BJ (cell line): ENCODE measurements at regions not wholly inside any gene's neighbourhood (a gene's known extent, or its start where the extent isn't known, plus 50 kb on each side); places are given as distances from the start of the nearest gene placed in this dataset.

Experiments
- CTCF ChIA-PET: fragments of 350-600 bp; formaldehyde crosslinking; extraction: SDS; loops from one replicate; lab custom pipeline; 2021; ENCODE audit warnings: antibody characterized with exemption, inconsistent platforms; lab: Yijun Ruan, JAX
- POLR2A ChIA-PET: fragments of 300-600 bp; sonication (Branson Sonifier 250); formaldehyde crosslinking; extraction: SDS; loops from one replicate; lab custom pipeline; 2021; ENCODE audit warnings: antibody characterized with exemption; lab: Charles Lee
- DNase-seq: peaks from one replicate; pipeline ENCODE4 v3.0.0-alpha.2; 2011; ENCODE audit warnings: low read depth
- H3K27me3 ChIP-seq: 2 replicates; pipeline ENCODE4 v1.6.0; 2011; ENCODE audit warnings: low read length; ENCODE audit not compliant: control insufficient read depth, insufficient read depth
- H3K36me3 ChIP-seq: 2 replicates; pipeline ENCODE4 v1.5.1; 2011; ENCODE audit warnings: low read length; ENCODE audit not compliant: control insufficient read depth, insufficient read depth
- H3K4me3 ChIP-seq: 2 replicates; pipeline ENCODE4 v1.5.1; 2011; ENCODE audit warnings: low read depth, mild to moderate bottlenecking, control low read depth, low read length
- TF ChIP-seq, protein P1 (sequence below): IDR thresholded peaks from 2 replicates; pipeline ENCODE4 v1.5.1; 2011; ENCODE audit warnings: low read depth, mild to moderate bottlenecking, control low read depth, inconsistent platforms, low read length, moderate library complexity; ENCODE audit not compliant: insufficient read depth

DNA sequence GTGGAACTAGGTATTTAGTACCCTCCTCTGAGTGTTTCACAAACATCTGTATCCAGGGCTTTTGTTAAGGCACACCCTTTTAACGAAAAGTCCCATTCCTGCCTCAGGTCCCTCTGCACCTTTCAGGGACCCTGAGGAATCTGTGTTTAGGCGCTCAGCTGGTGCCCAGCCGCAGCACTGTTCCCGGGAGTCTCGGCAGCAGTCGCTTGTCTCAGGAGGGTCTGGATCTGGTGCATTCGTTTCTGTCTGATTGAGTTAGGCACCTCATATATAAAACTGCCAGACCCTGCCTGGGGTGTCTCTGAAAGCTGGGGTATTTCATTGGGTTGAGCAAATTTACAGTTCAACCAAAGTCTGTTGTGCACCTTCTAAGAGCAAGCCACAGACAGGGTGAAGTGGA is 162.8 kb upstream of the TOPAZ1 start:
- Histone ChIP-seq H3K36me3 (no peaks in the 10 kb centered on the region), H3K4me3 (no peak overlapping the region), H3K27me3 (no peaks in the 10 kb centered on the region)
- ChIA-PET CTCF (interaction anchor here (1.3 kb wide), 1 partner anchor 310 kb away, joined by 3 read pairs; no protein-coding TSS in a partner anchor), POLR2A (no interaction called here)
- no peak for DNase-seq
- TF ChIP-seq, protein P1, sequence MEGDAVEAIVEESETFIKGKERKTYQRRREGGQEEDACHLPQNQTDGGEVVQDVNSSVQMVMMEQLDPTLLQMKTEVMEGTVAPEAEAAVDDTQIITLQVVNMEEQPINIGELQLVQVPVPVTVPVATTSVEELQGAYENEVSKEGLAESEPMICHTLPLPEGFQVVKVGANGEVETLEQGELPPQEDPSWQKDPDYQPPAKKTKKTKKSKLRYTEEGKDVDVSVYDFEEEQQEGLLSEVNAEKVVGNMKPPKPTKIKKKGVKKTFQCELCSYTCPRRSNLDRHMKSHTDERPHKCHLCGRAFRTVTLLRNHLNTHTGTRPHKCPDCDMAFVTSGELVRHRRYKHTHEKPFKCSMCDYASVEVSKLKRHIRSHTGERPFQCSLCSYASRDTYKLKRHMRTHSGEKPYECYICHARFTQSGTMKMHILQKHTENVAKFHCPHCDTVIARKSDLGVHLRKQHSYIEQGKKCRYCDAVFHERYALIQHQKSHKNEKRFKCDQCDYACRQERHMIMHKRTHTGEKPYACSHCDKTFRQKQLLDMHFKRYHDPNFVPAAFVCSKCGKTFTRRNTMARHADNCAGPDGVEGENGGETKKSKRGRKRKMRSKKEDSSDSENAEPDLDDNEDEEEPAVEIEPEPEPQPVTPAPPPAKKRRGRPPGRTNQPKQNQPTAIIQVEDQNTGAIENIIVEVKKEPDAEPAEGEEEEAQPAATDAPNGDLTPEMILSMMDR = no peak

DNA sequence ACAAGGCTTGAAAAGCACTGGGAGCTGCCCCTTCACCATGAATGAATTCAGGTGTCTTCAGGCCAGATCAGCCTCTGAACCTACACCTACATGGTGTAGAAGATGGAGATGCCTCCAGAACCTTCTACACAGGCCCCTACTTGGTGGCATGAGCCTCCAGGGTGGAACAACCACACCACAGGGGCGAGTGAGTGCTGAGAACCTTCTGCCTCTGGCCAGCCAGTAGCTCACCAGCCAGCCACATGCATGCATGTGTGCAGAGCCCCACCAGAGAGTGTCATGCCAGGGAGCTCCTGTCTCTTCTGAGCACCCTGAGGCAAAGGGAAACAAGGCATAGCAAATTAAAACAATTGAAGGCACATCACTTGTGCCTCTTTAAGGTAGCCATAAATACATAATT is 161.8 kb upstream of the TOPAZ1 start:
- ChIA-PET CTCF (interaction anchor here (0.7 to 0.9 kb wide), 2 partner anchors 13 to 28 kb away, joined by 3 read pairs; no protein-coding TSS in a partner anchor), POLR2A (no interaction called here)
- Histone ChIP-seq H3K36me3 (no peaks in the 10 kb centered on the region), H3K4me3 (no peak overlapping the region), H3K27me3 (no peaks in the 10 kb centered on the region)
- TF ChIP-seq, protein P1 = no peak
- DNase-seq = no peak

DNA sequence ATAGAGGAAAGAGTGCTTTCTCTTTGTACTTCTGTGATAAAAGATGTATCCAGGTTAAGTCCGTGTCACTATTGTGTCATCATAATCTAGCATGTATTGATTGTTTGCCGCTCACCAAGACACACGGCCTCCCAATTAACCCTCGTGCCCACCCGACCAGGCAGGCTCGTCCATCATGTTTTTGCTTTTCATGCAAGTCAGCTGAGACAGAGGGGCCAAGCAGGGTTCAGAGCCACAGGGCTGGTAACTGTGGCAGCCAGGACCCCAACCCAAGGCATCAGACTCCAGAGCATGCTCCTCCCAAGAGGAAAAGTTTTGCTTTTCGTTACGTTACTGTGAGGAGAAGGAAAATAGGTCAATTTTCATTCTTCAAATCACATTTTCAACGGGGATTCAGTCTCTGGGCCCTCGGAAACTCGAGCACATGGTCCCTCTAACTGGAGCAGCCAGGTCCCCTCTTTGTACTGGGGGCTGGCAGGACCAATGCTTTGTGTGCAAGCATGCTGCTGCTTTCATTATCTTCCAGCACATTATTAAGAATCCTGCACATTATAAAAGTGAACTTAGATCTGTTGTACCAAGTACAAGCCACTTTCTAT is 161.1 kb upstream of the TOPAZ1 start:
- H3K27me3 ChIP-seq = no peaks in the 10 kb centered on the region
- POLR2A ChIA-PET = no interaction called here
- CTCF ChIA-PET = interaction anchor here (0.9 kb wide), 1 partner anchor 14 kb away, joined by 3 read pairs; no protein-coding TSS in a partner anchor
- TF ChIP-seq, protein P1 = no peak
- H3K4me3 ChIP-seq = no peak overlapping the region
- DNase-seq = no peak
- H3K36me3 ChIP-seq = no peaks in the 10 kb centered on the region

DNA sequence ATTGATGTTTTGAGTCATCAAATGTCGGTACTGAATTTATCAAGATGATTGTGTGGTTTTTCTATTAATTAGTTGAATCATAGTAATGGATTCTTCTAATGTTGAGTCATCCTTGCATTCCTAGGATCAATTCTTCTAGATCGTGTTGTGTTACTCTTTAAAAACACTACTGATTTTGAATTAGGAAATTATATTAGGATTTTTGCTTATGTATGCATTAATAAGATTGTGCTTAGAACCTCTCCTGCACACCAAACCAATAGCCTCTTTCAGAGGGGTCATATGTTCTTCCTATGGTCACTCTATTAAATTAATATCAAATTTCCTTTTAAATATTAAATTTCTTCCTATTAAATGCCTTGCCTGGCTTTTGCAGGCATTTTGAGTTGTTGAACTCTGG is 151.7 kb upstream of the TOPAZ1 start:
- no peak for DNase-seq
- Histone ChIP-seq H3K4me3 (no peak overlapping the region), H3K36me3 (no peaks in the 10 kb centered on the region), H3K27me3 (no peaks in the 10 kb centered on the region)
- POLR2A ChIA-PET = no interaction called here
- CTCF ChIA-PET = no interaction called here
- TF ChIP-seq, protein P1 = no peak

DNA sequence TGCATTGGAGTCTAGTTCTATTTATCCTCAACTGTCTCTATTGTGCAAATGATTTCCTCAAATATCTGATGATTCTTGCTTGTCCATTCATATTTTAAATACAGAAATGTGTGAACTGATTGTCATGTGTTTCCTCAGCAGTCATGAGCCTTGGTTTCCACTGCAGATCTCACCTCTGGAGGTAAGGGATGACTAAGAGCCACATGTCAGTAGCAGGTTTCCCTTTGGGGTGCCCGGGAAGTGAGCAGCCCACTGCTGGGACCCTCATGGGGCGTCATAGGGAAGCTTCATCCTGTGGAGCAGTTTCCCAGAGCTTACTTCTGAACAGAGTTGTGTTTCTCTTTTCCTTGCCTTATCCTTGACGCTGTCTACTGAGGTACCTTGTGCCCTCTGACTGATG is 149.2 kb upstream of the TOPAZ1 start:
- ChIA-PET CTCF (interaction anchor here (0.7 kb wide), 1 partner anchor 33 kb away, joined by 3 read pairs; no protein-coding TSS in a partner anchor), POLR2A (no interaction called here)
- DNase-seq = no peak
- TF ChIP-seq, protein P1 = no peak
- Histone ChIP-seq H3K4me3 (no peak overlapping the region), H3K27me3 (no peaks in the 10 kb centered on the region), H3K36me3 (no peaks in the 10 kb centered on the region)
